ENCODE measurements at regions not wholly inside any gene's neighbourhood (a gene's known extent, or its start where the extent isn't known, plus 50 kb on each side); places are given as distances from the start of the nearest gene placed in this dataset.

DNA sequence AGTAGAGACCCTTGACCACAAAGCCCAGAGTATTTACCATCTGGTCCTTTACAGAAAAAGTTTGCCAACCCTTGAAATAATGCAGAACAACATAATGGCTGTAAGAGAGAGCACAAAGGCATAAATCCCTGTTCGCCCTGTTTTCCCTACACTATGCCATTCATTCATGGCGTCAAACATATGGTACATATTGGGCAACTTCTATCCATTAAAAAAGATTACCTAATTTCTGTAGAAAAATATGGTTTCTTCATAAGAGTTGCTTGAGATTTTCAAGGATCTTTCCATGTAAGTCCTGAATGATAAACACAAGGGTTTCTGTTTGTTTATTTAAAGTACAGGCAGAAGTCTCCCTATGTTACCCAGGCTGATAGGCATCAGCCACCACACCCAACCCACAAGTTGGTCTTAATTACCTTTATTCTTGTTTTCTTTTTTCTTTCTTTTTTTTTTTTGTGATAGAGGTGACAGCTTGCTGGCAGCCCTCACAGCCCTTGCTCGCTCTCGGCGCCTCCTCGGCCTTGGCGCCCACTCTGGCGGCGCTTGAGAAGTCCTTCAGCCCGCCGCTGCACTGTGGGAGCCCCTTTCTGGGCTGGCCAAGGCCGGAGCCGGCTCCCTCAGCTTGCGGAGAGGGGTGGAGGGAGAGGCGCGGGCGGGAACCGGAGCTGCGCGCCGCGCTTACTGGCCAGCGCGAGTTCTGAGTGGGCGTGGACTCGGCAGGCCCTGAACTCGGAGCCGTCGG, 68.3 kb upstream of the NR5A2 start:
- DNase-seq (ENCODE audit: low read depth in 2 of 2): no peak

DNA sequence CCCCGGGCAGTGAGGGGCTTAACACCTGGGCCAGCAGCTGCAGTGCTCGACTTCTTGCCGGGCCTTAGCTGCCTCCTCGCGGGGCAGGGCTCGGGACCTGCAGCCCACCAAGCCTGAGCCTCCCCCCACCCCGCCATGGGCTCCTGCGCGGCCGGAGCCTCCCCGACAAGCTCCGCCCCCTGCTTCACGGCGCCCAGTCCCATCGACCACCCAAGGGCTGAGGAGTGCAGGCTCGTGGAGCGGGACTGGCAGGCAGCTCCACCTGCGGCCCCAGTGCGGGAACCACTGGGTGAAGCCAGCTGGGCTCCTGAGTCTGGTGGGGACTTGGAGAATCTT, 67.8 kb upstream of the NR5A2 start:
- DNase-seq (ENCODE audit: low read depth in 2 of 2): no peak

DNA sequence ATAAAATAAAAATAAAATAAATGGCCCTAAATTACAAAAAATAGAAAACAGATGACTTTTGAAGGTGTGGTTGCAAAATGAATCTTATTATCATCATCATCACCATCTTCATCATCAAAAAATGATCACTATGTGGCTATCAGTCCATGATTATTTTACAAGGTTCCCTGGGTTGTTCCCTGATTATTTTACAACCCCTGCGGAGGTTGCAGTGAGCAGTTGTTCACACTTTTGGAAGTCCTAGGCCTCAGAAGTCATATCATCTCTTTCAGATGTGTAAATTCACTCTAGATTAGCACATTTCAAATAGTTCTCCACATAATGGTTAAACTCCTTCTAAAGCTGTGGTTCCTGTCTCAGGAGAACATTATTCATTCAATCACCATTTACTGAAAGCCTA, 57.4 kb upstream of the NR5A2 start:
- no peak for DNase-seq (ENCODE audit: low read depth in 2 of 2)

DNA sequence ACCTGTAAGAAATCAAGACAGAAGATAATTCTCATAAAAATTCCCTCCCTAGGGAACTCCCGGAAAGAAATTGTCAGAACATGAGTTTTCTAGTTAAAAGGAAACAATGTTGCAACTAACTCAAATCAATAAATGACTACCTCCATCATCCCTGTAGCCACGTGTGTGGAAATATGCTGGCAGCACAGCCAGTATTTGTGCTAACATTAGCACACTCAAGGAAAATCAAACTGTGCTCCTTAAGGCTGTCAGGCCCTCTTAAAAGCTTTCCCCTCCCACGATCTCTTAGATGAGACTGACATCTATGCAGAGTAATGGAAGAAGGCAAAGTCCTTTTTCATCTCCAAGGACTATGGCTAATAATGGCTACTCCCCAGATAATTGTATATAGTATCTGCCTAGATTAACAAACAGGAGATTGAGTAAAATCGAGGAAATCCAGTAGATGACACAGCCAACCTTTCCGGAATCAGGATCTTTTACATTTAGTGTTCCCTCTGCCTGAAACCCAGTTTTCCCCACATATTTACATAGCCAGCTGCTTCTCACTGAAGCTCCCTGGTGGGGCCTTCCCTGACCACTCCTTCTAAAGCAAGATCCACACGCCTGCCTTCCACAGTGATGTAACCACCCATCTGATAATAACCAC, 50.9 kb upstream of the NR5A2 start:
- DNase-seq (ENCODE audit: low read depth in 2 of 2): no peak

Data from activated CD4-positive, alpha-beta T cell treated with anti-CD3 and anti-CD28 coated beads for 24 hours (primary cell).